PC-3 (cell line): ENCODE measurements at regions not wholly inside any gene's neighbourhood (a gene's known extent, or its start where the extent isn't known, plus 50 kb on each side); places are given as distances from the start of the nearest gene placed in this dataset.

ENCODE experiments used
- CTCF ChIP-seq: fragments of 300-600 bp; sonication (generic); conservative IDR thresholded peaks from 2 replicates; pipeline ENCODE4 v1.5.1; 2017; ENCODE audit warnings: antibody characterized with exemption, low read depth, mild to moderate bottlenecking, low read length
- EZH2 ChIP-seq: fragments of 300-600 bp; sonication (generic); IDR thresholded peaks from one replicate; pipeline ENCODE4 v1.6.1; 2017; ENCODE audit warnings: antibody characterized with exemption, mild to moderate bottlenecking, low read length; ENCODE audit not compliant: unreplicated experiment
- EZH2phosphoT487 ChIP-seq: fragments of 300-600 bp; sonication (generic); IDR thresholded peaks from 2 replicates; pipeline ENCODE4 v1.6.1; 2018; ENCODE audit warnings: mild to moderate bottlenecking, antibody characterized with exemption, low read length, borderline replicate concordance

GRCh38 chr3:34882764-34883163 is 756.6 kb upstream of the ARPP21 start:
- TF ChIP-seq CTCF (no peak), EZH2 (no peak), EZH2phosphoT487 (no peak)
